GM12875 (cell line): ENCODE measurements at regions not wholly inside any gene's neighbourhood (a gene's known extent, or its start where the extent isn't known, plus 50 kb on each side); places are given as distances from the start of the nearest gene placed in this dataset.

Source experiments
- H3K4me3 ChIP-seq: one replicate; pipeline ENCODE4 v1.5.1; 2011; ENCODE audit warnings: low read depth, low read length, control low read depth
- CTCF ChIP-seq: IDR thresholded peaks from 2 replicates; pipeline ENCODE4 v1.5.1; 2011; ENCODE audit warnings: low read depth, mild to moderate bottlenecking, control low read depth, inconsistent platforms, low read length, moderate library complexity, borderline replicate concordance; ENCODE audit not compliant: insufficient read depth

- no peak overlapping the region for H3K4me3 ChIP-seq
- no peak for TF ChIP-seq CTCF
Measured at GRCh38 chr4:156177941-156178340, 224.3 kb upstream of the CTSO start.

GRCh38 chr4:156176896-156177295, 223.2 kb upstream of the CTSO start:
- no peak overlapping the region for H3K4me3 ChIP-seq
- TF ChIP-seq CTCF, result no peak

GRCh38 chr4:156173937-156174336, 220.3 kb upstream of the CTSO start:
- no peak for TF ChIP-seq CTCF

GRCh38 chr4:156173486-156173885, 219.8 kb upstream of the CTSO start:
- no peak for TF ChIP-seq CTCF
- H3K4me3 ChIP-seq, result no peak overlapping the region

More at GRCh38 chr4:156173937-156174336, 220.3 kb upstream of the CTSO start:
- H3K4me3 ChIP-seq, result no peak overlapping the region

- H3K4me3 ChIP-seq, result no peak overlapping the region
- no peak for TF ChIP-seq CTCF
Measured at GRCh38 chr4:156169861-156170260, 216.2 kb upstream of the CTSO start.

GRCh38 chr4:156169011-156169410, 215.3 kb upstream of the CTSO start:
- TF ChIP-seq CTCF, result peak; percentile 59; the same call in 1 of the 2 replicates
- H3K4me3 ChIP-seq, result no peak overlapping the region

- no peak for TF ChIP-seq CTCF
- H3K4me3 ChIP-seq, result no peak overlapping the region
Measured at GRCh38 chr4:156168288-156168687, 214.6 kb upstream of the CTSO start.
